Endothelial cell of umbilical vein (primary cell): ENCODE measurements at regions not wholly inside any gene's neighbourhood (a gene's known extent, or its start where the extent isn't known, plus 50 kb on each side); places are given as distances from the start of the nearest gene placed in this dataset.

Source experiments
- BruUV-seq: library from RNA; stranded (reverse); fragments of 400-500 nt; replicated peaks from 2 replicates; lab custom pipeline; 2021; lab: Mats Ljungman, UMichigan
- CTCF ChIA-PET: fragments of 300-600, 350-600 bp; sonication (Branson Sonifier 250); formaldehyde crosslinking; loops from one replicate; lab custom pipeline; 2021; ENCODE audit warnings: antibody characterized with exemption, inconsistent platforms; lab: Charles Lee
- POLR2A ChIA-PET: fragments of 300-600, 350-600 bp; sonication (Branson Sonifier 250); formaldehyde crosslinking; loops from one replicate; lab custom pipeline; 2021; ENCODE audit warnings: antibody characterized with exemption, inconsistent platforms; lab: Charles Lee
- DNase-seq: peaks from one replicate; pipeline ENCODE4 v3.0.0-alpha.2; 2011; ENCODE audit warnings: low read depth, low spot score
- FAIRE-seq: peaks from 2 replicates; lab custom pipeline; 2011; peaks lifted over from hg19 to GRCh38; lab: Jason Lieb, UNC
- H2AFZ ChIP-seq: 2 replicates; pipeline ENCODE4 v1.6.0; 2012; ENCODE audit warnings: low read depth, low read length, control low read depth, inconsistent platforms
- H3K27ac ChIP-seq: 2 replicates; pipeline ENCODE4 v1.5.1; 2011; ENCODE audit warnings: low read depth, mild to moderate bottlenecking, control low read depth, low read length, moderate library complexity; ENCODE audit not compliant: insufficient read depth
- H3K27me3 ChIP-seq, 2 experiments: 2 replicates each; pipeline versions ENCODE4 v1.6.0 to v1.6.1; 2011; ENCODE audit warnings: low read length in 2 of 2, mixed read lengths in 1 of 2; ENCODE audit not compliant: control insufficient read depth in 2 of 2, insufficient read depth in 2 of 2
- H3K36me3 ChIP-seq, 2 experiments: 2 replicates in 1 of 2; 3 replicates in 1 of 2; pipeline ENCODE4 v1.5.1; 2011; ENCODE audit warnings: low read length in 2 of 2, mild to moderate bottlenecking in 1 of 2, moderate library complexity in 1 of 2; ENCODE audit not compliant: control insufficient read depth in 2 of 2, insufficient read depth in 2 of 2; ENCODE audit errors: extremely low read depth in 1 of 2
- H3K4me1 ChIP-seq: 3 replicates; pipeline ENCODE4 v1.5.1; 2011; ENCODE audit warnings: mild to moderate bottlenecking, low read length; ENCODE audit not compliant: control insufficient read depth, insufficient read depth; ENCODE audit errors: extremely low read depth
- H3K4me2 ChIP-seq: 2 replicates; pipeline ENCODE4 v1.6.1; 2011; ENCODE audit warnings: low read length, control low read depth, mixed read lengths; ENCODE audit not compliant: insufficient read depth
- H3K4me3 ChIP-seq, 3 experiments: fragments of 200-600 bp in 1 of 3; sonication (generic), shearing (Covaris generic) in 1 of 3; replicated peaks in 1 of 3; 2 replicates each; pipeline ENCODE4 v1.5.1; 2011 to 2016; ENCODE audit warnings: control low read depth in 3 of 3, low read length in 3 of 3, mild to moderate bottlenecking in 2 of 3, inconsistent platforms in 1 of 3, low read depth in 1 of 3, moderate library complexity in 1 of 3; ENCODE audit not compliant: insufficient read depth in 1 of 3
- H3K79me2 ChIP-seq: 2 replicates; pipeline ENCODE4 v1.6.0; 2012; ENCODE audit warnings: low read length, inconsistent platforms; ENCODE audit not compliant: control insufficient read depth, insufficient read depth
- H3K9ac ChIP-seq: replicated peaks from 2 replicates; pipeline ENCODE3; 2011; ENCODE audit warnings: low read length, control low read depth; ENCODE audit not compliant: insufficient read depth; ENCODE audit errors: extremely low read depth
- H3K9me1 ChIP-seq: replicated peaks from 3 replicates; pipeline ENCODE4 v1.6.0; 2011; ENCODE audit warnings: mild to moderate bottlenecking, low read length; ENCODE audit not compliant: control insufficient read depth, insufficient read depth; ENCODE audit errors: extremely low read depth
- H3K9me3 ChIP-seq: replicated peaks from 2 replicates; pipeline ENCODE4 v1.5.1; 2012; ENCODE audit warnings: low read length, inconsistent platforms; ENCODE audit not compliant: control insufficient read depth, insufficient read depth
- H4K20me1 ChIP-seq: replicated peaks from 2 replicates; pipeline ENCODE3; 2011; ENCODE audit warnings: mild to moderate bottlenecking, low read length; ENCODE audit not compliant: control insufficient read depth, insufficient read depth; ENCODE audit errors: extremely low read depth
- EZH2 ChIP-seq: IDR thresholded peaks from 2 replicates; pipeline ENCODE4 v1.6.1; 2012; ENCODE audit warnings: borderline replicate concordance, low read depth, mild to moderate bottlenecking, moderate library complexity, low read length, inconsistent platforms; ENCODE audit not compliant: severe bottlenecking
- FOS ChIP-seq: IDR thresholded peaks from 2 replicates; pipeline ENCODE4 v1.6.1; 2011; ENCODE audit warnings: mild to moderate bottlenecking, low read length, moderate library complexity, borderline replicate concordance; ENCODE audit not compliant: insufficient read depth
- GATA2 ChIP-seq: IDR thresholded peaks from 2 replicates; pipeline ENCODE4 v1.7.0; 2011; ENCODE audit warnings: low read depth, mild to moderate bottlenecking, moderate library complexity, mixed read lengths, low read length; ENCODE audit not compliant: insufficient read length, insufficient read depth
- JUN ChIP-seq: IDR thresholded peaks from 2 replicates; pipeline ENCODE4 v1.6.1; 2011; ENCODE audit warnings: borderline replicate concordance, low read depth; ENCODE audit not compliant: insufficient read length, insufficient read depth
- MAX ChIP-seq: IDR thresholded peaks from 2 replicates; pipeline ENCODE4 v1.6.1; 2011; ENCODE audit not compliant: insufficient read depth, insufficient read length
- MYC ChIP-seq: IDR thresholded peaks from one replicate; pipeline ENCODE4 v1.6.1; 2011; ENCODE audit warnings: mild to moderate bottlenecking, low read depth, low read length
- POLR2A ChIP-seq: IDR thresholded peaks from 2 replicates; pipeline ENCODE4 v1.6.1; 2012; ENCODE audit warnings: low read depth, mild to moderate bottlenecking, control low read depth, low read length
- POLR2AphosphoS5 ChIP-seq: IDR thresholded peaks from 2 replicates; pipeline ENCODE4 v1.6.1; 2012; ENCODE audit warnings: low read depth, mild to moderate bottlenecking, control low read depth, low read length, moderate library complexity; ENCODE audit not compliant: insufficient read depth
- dilution Hi-C: fragments of 300-500 bp; cut with MboI; formaldehyde crosslinking; loops from one replicate; pipeline ENCODE4 v1.15.0; 2019; ENCODE audit warnings: low sequenced_read_pairs; ENCODE audit not compliant: extremely low pct_ligation_motif_present
- intact Hi-C: fragments of 100-400 bp; cut with micrococcal nuclease; formaldehyde crosslinking; loops from one replicate; pipeline ENCODE4 v1.10.0; 2022
- TF ChIP-seq, protein P1 (sequence below), 2 donors: IDR thresholded peaks; 1 replicate in 1 of 2; 2 replicates in 1 of 2; pipeline ENCODE4 v1.5.1; 2011; ENCODE audit warnings: low read length in 2 of 2, mild to moderate bottlenecking in 2 of 2, moderate library complexity in 2 of 2, control low read depth in 1 of 2, inconsistent platforms in 1 of 2, low read depth in 1 of 2; ENCODE audit not compliant: insufficient read depth in 1 of 2; ENCODE audit errors: extremely low read depth in 1 of 2

DNA sequence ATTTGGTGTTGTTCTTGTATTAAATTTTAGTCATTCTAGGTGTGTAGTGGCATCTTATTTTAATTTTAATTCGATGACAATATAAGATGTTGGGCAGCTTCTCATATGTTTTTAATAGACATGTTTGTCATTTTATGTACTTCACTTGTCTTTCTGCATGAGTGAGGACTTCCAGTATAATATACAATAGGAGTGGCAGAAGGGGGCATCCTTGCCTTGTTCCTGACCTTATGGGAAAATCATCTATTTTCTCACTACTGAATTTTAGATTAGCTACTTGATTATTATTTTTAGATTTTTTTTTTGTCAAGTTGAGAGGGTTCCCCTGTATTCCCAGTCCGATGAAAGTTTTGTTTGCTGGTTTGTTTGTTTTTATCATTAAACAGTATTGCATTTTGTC is 495.2 kb upstream of the GRM3 start:
- Histone ChIP-seq H3K79me2 (no peaks in the 10 kb centered on the region), H3K27ac (no peak overlapping the region), H3K4me2 (no peak overlapping the region), H3K9me3 (peaks cover 3% of the 10 kb centered on the region), H3K4me1 (no peaks in the 10 kb centered on the region), H3K27me3 (no peaks in the 10 kb centered on the region), H3K9me1 (no peaks in the 10 kb centered on the region), H3K4me3 (no peak overlapping the region), H3K9ac (no peak overlapping the region), H3K36me3 (no peaks in the 10 kb centered on the region), H2AFZ (no peak overlapping the region), H4K20me1 (no peaks in the 10 kb centered on the region)
- no TSS peak for BruUV-seq
- TF ChIP-seq EZH2, result no peak
- TF ChIP-seq POLR2AphosphoS5, result no peak
- no peak for TF ChIP-seq FOS
- TF ChIP-seq JUN, result no peak
- no peak for TF ChIP-seq GATA2
- no peak for TF ChIP-seq MYC
- TF ChIP-seq, protein P1, sequence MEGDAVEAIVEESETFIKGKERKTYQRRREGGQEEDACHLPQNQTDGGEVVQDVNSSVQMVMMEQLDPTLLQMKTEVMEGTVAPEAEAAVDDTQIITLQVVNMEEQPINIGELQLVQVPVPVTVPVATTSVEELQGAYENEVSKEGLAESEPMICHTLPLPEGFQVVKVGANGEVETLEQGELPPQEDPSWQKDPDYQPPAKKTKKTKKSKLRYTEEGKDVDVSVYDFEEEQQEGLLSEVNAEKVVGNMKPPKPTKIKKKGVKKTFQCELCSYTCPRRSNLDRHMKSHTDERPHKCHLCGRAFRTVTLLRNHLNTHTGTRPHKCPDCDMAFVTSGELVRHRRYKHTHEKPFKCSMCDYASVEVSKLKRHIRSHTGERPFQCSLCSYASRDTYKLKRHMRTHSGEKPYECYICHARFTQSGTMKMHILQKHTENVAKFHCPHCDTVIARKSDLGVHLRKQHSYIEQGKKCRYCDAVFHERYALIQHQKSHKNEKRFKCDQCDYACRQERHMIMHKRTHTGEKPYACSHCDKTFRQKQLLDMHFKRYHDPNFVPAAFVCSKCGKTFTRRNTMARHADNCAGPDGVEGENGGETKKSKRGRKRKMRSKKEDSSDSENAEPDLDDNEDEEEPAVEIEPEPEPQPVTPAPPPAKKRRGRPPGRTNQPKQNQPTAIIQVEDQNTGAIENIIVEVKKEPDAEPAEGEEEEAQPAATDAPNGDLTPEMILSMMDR (IDR thresholded peaks at IDR 0.05; ENCODE audit: extremely low read depth in 1 of 2, insufficient read depth in 1 of 2, low read depth in 1 of 2, low read length in 2 of 2), result no peak
- no peak for TF ChIP-seq MAX
- TF ChIP-seq POLR2A, result no peak
- ChIA-PET CTCF (no interaction called here), POLR2A (no interaction called here)
- no peak for DNase-seq
- FAIRE-seq, result no peak
- intact Hi-C loops (no loop called here), dilution Hi-C loops (no loop called here)
